HCT116 (cell line): ENCODE measurements at regions not wholly inside any gene's neighbourhood (a gene's known extent, or its start where the extent isn't known, plus 50 kb on each side); places are given as distances from the start of the nearest gene placed in this dataset.

Experiments
- ATAC-seq: fragments of 200-7000 bp; cut with Tn5 transposase; 2 replicates; pipeline ENCODE4 v1.9.1; 2020; ENCODE audit warnings: mild to moderate bottlenecking, moderate library complexity
- BruUV-seq: library from RNA; stranded (reverse); fragments of 400-500 nt; replicated peaks from 2 replicates; lab custom pipeline; 2021; lab: Mats Ljungman, UMichigan
- CTCF ChIA-PET: fragments of 300-600 bp; sonication (Branson Sonifier 250); formaldehyde crosslinking; loops from one replicate; lab custom pipeline; 2021; ENCODE audit warnings: antibody characterized with exemption; lab: Charles Lee
- POLR2A ChIA-PET: fragments of 300-600, 350-600 bp; sonication (Branson Sonifier 250); formaldehyde crosslinking; loops from one replicate; lab custom pipeline; 2021; ENCODE audit warnings: antibody characterized with exemption; lab: Charles Lee
- RAD21 ChIA-PET, 2 experiments: fragments of 300-600 bp; sonication (Branson Sonifier 250); formaldehyde crosslinking; loops; one replicate each; lab custom pipeline; 2023; ENCODE audit warnings: low total read pairs in 2 of 2; ENCODE audit not compliant: uncharacterized antibody in 2 of 2, unreplicated experiment in 2 of 2, low non-redundant PET in 1 of 2; lab: Charles Lee
- DNase-seq: peaks from one replicate; pipeline ENCODE4 v3.0.0-alpha.2; 2010; ENCODE audit warnings: low read depth, low spot score
- H2AFZ ChIP-seq: fragments of 200-600 bp; shearing (Covaris generic), sonication (generic); 2 replicates; pipeline ENCODE4 v1.6.1; 2017; ENCODE audit warnings: low read depth, mixed run types, mixed read lengths, antibody characterized with exemption, low read length; ENCODE audit not compliant: poor library complexity, severe bottlenecking
- H3K27ac ChIP-seq: 2 replicates; pipeline ENCODE4 v1.5.1; 2012; ENCODE audit warnings: low read depth, low read length
- H3K27me3 ChIP-seq: fragments of 200-600 bp; sonication (generic); 2 replicates; pipeline ENCODE4 v1.6.1; 2016; ENCODE audit warnings: mixed run types, low read length, mixed read lengths; ENCODE audit not compliant: insufficient read depth
- H3K36me3 ChIP-seq, 2 experiments: fragments of 200-500 bp in 1 of 2; fragments of 200-600 bp in 1 of 2; sonication (Bioruptor generic) in 1 of 2; sonication (generic) in 1 of 2; 2 replicates each; pipeline versions ENCODE4 v1.5.1 to v1.6.1; 2014 to 2016; ENCODE audit warnings: low read length in 2 of 2, inconsistent platforms in 1 of 2, mixed read lengths in 1 of 2, mixed run types in 1 of 2; ENCODE audit not compliant: insufficient read depth in 2 of 2, control insufficient read depth in 1 of 2
- H3K4me1 ChIP-seq, 2 experiments: fragments of 200-600 bp in 1 of 2; sonication (generic) in 1 of 2; 2 replicates each; pipeline versions ENCODE4 v1.5.1 to v1.6.1; 2012 to 2017; ENCODE audit warnings: low read length in 2 of 2, inconsistent platforms in 1 of 2, mild to moderate bottlenecking in 1 of 2, mixed read lengths in 1 of 2, mixed run types in 1 of 2, moderate library complexity in 1 of 2; ENCODE audit not compliant: insufficient read depth in 2 of 2, control insufficient read depth in 1 of 2
- H3K4me2 ChIP-seq: fragments of 200-600 bp; sonication (generic); 2 replicates; pipeline ENCODE4 v1.6.1; 2017; ENCODE audit warnings: mixed run types, low read length, mixed read lengths
- H3K4me3 ChIP-seq, 2 experiments: fragments of 200-600 bp in 1 of 2; sonication (generic) in 1 of 2; replicated peaks in 1 of 2; 2 replicates each; pipeline ENCODE4 v1.5.1; 2011 to 2016; ENCODE audit warnings: low read length in 2 of 2, control low read depth in 1 of 2, low read depth in 1 of 2, mild to moderate bottlenecking in 1 of 2, mixed read lengths in 1 of 2, mixed run types in 1 of 2
- H3K79me2 ChIP-seq: fragments of 200-600 bp; sonication (generic); 2 replicates; pipeline ENCODE4 v1.6.1; 2017; ENCODE audit warnings: mild to moderate bottlenecking, mixed run types, low read length, moderate library complexity, mixed read lengths; ENCODE audit not compliant: insufficient read depth
- H3K9ac ChIP-seq: fragments of 200-600 bp; sonication (generic); 2 replicates; pipeline ENCODE4 v1.6.1; 2016; ENCODE audit warnings: low read length, mixed read lengths
- H3K9me2 ChIP-seq: fragments of 200-600 bp; sonication (generic), shearing (Covaris generic); 2 replicates; pipeline ENCODE4 v1.6.1; 2017; ENCODE audit warnings: mixed run types, mild to moderate bottlenecking, moderate library complexity; ENCODE audit not compliant: insufficient read depth
- H3K9me3 ChIP-seq, 2 experiments: fragments of 200-500 bp in 1 of 2; fragments of 200-600 bp in 1 of 2; sonication (Bioruptor generic) in 1 of 2; sonication (generic) in 1 of 2; 2 replicates each; pipeline ENCODE4 v1.6.1; 2014 to 2017; ENCODE audit warnings: low read length in 2 of 2, mixed read lengths in 2 of 2, inconsistent platforms in 1 of 2, low read depth in 1 of 2, mild to moderate bottlenecking in 1 of 2, mixed run types in 1 of 2, moderate library complexity in 1 of 2; ENCODE audit not compliant: control insufficient read depth in 1 of 2, insufficient read depth in 1 of 2
- H4K20me1 ChIP-seq: fragments of 200-600 bp; sonication (generic), shearing (Covaris generic); 2 replicates; pipeline ENCODE4 v1.6.1; 2017; ENCODE audit warnings: mixed run types, mild to moderate bottlenecking, moderate library complexity; ENCODE audit not compliant: insufficient read depth
- EGR1 ChIP-seq: IDR thresholded peaks from 2 replicates; pipeline ENCODE4 v1.6.1; 2012; ENCODE audit warnings: low read depth
- ELF1 ChIP-seq: IDR thresholded peaks from 2 replicates; pipeline ENCODE4 v1.6.1; 2012; ENCODE audit warnings: low read depth, borderline replicate concordance
- EZH2 ChIP-seq: fragments of 200-600 bp; sonication (generic); IDR thresholded peaks from 2 replicates; pipeline ENCODE4 v1.6.1; 2017; ENCODE audit warnings: antibody characterized with exemption, mixed run types
- FOSL1 ChIP-seq: IDR thresholded peaks from 2 replicates; pipeline ENCODE4 v1.6.1; 2012; ENCODE audit warnings: low read depth
- POLR2A ChIP-seq: IDR thresholded peaks from 2 replicates; pipeline ENCODE4 v1.7.0; 2011; ENCODE audit warnings: borderline replicate concordance; ENCODE audit not compliant: insufficient read depth, insufficient read length; ENCODE audit errors: extremely low read depth
- POLR2AphosphoS5 ChIP-seq: IDR thresholded peaks from 2 replicates; pipeline ENCODE4 v1.6.1; 2011; ENCODE audit warnings: mild to moderate bottlenecking, low read depth, low read length, moderate library complexity
- SP1 ChIP-seq: IDR thresholded peaks from 2 replicates; pipeline ENCODE4 v1.6.1; 2012; ENCODE audit warnings: low read depth
- SRF ChIP-seq: IDR thresholded peaks from 2 replicates; pipeline ENCODE4 v1.6.1; 2012; ENCODE audit warnings: low read depth
- TCF7L2 ChIP-seq: IDR thresholded peaks from 2 replicates; pipeline ENCODE4 v1.7.0; 2011; ENCODE audit warnings: borderline replicate concordance, inconsistent platforms; ENCODE audit not compliant: insufficient read depth, insufficient read length; ENCODE audit errors: extremely low read depth
- YY1 ChIP-seq: IDR thresholded peaks from 2 replicates; pipeline ENCODE4 v1.6.1; 2011; ENCODE audit warnings: low read length, low read depth, moderate library complexity, mild to moderate bottlenecking; ENCODE audit not compliant: insufficient replicate concordance; ENCODE audit errors: extremely low read depth
- ZNF274 ChIP-seq: fragments of 200-500 bp; sonication (Bioruptor generic); IDR thresholded peaks from 2 replicates; pipeline ENCODE4 v1.6.1; 2014; ENCODE audit warnings: mild to moderate bottlenecking, low read depth, low read length, inconsistent platforms
- intact Hi-C: fragments of 100-400 bp; cut with micrococcal nuclease; formaldehyde crosslinking; loops from 2 replicates; pipeline ENCODE4 v1.10.0; 2022
- TF ChIP-seq, protein P1 (sequence below): IDR thresholded peaks from 2 replicates; pipeline ENCODE4 v1.6.1; 2012
- TF ChIP-seq, protein P2 (sequence below), 3 experiments: fragments of 200-600 bp in 1 of 3; sonication (generic) in 1 of 3; IDR thresholded peaks in 2 of 3; conservative IDR thresholded peaks in 1 of 3; 2 replicates each; pipeline ENCODE4 v1.5.1; 2012 to 2017; ENCODE audit warnings: low read depth in 2 of 3, low read length in 2 of 3, antibody characterized with exemption in 1 of 3, borderline replicate concordance in 1 of 3, control low read depth in 1 of 3, mild to moderate bottlenecking in 1 of 3, mixed read lengths in 1 of 3, mixed run types in 1 of 3, moderate library complexity in 1 of 3; ENCODE audit not compliant: insufficient read depth in 1 of 3

DNA sequence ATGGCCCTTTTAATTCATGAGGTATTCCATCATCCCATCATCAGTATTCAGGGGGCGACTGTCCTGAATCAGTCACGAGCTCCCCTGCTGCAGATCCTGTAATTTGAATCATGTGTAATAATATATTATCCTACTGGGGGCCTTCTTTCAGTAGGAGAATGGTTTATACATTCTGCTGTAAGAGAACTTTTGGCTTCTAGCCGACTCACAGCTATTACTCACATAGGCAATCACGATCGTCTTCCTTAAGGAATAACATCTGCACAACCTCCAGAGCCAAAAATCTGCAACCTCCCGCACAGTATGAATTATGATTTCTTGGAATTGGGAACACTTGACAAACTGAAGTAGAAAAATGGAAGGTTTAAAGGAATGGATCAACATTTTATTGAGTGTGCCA is 343.0 kb downstream of the USP25 start:
- Histone ChIP-seq H2AFZ (no peak overlapping the region), H3K27me3 (no peaks in the 10 kb centered on the region), H3K27ac (no peak overlapping the region), H4K20me1 (no peaks in the 10 kb centered on the region), H3K79me2 (no peaks in the 10 kb centered on the region), H3K4me2 (no peak overlapping the region), H3K9ac (no peak overlapping the region), H3K4me1 (no peaks in the 10 kb centered on the region), H3K4me3 (no peak overlapping the region), H3K36me3 (no peaks in the 10 kb centered on the region), H3K9me3 (peaks cover 0 to 12% of the 10 kb centered on the region in 2 experiments; a peak in 1 of 4 replicates), H3K9me2 (no peaks in the 10 kb centered on the region)
- ChIA-PET POLR2A (no interaction called here), RAD21 (no interaction called here), CTCF (no interaction called here)
- ATAC-seq (no peak), DNase-seq (no peak)
- BruUV-seq = no TSS peak
- no peak for TF ChIP-seq SP1
- TF ChIP-seq ELF1 = no peak
- intact Hi-C loops = no loop called here

DNA sequence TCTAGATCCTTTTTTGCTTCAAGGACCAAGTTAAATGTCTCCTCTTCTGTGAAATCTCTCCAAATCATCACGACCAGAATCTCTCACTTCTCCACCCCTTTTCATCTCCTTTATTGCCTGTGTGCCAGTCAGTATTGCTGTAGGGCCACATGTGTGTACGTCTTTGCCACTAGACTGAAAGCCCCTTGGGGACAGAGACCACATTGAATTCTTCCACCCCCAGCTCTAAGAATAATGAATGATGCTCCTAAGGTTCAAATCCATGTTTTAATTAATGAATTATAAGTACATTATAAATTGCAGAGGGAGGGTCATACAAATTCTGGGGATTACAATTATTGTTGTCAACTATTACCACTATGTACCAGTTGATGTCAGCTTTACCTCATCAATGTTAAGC is 343.8 kb downstream of the USP25 start:
- CTCF ChIA-PET = no interaction called here
- intact Hi-C loops = no loop called here
- TF ChIP-seq TCF7L2 (no peak), SRF (no peak), YY1 (no peak), POLR2AphosphoS5 (no peak), EZH2 (no peak), EGR1 (no peak), FOSL1 (no peak), ZNF274 (no peak), POLR2A (no peak)
- TF ChIP-seq, protein P1, sequence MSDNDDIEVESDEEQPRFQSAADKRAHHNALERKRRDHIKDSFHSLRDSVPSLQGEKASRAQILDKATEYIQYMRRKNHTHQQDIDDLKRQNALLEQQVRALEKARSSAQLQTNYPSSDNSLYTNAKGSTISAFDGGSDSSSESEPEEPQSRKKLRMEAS = no peak
- TF ChIP-seq, protein P2, sequence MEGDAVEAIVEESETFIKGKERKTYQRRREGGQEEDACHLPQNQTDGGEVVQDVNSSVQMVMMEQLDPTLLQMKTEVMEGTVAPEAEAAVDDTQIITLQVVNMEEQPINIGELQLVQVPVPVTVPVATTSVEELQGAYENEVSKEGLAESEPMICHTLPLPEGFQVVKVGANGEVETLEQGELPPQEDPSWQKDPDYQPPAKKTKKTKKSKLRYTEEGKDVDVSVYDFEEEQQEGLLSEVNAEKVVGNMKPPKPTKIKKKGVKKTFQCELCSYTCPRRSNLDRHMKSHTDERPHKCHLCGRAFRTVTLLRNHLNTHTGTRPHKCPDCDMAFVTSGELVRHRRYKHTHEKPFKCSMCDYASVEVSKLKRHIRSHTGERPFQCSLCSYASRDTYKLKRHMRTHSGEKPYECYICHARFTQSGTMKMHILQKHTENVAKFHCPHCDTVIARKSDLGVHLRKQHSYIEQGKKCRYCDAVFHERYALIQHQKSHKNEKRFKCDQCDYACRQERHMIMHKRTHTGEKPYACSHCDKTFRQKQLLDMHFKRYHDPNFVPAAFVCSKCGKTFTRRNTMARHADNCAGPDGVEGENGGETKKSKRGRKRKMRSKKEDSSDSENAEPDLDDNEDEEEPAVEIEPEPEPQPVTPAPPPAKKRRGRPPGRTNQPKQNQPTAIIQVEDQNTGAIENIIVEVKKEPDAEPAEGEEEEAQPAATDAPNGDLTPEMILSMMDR (IDR thresholded peaks at IDR 0.05 in 2 of 3, conservative IDR thresholded peaks at IDR 0.05 in 1 of 3; ENCODE audit: borderline replicate concordance in 1 of 3, insufficient read depth in 1 of 3, low read depth in 2 of 3, low read length in 2 of 3) = no peak

More for the DNA sequence above, 343.8 kb downstream of the USP25 start:
- DNase-seq = no peak
- Histone ChIP-seq H3K4me1 (no peaks in the 10 kb centered on the region), H2AFZ (no peak overlapping the region), H3K9me3 (peaks cover 0 to 12% of the 10 kb centered on the region in 2 experiments; a peak in 1 of 4 replicates), H3K4me2 (no peak overlapping the region), H3K36me3 (no peaks in the 10 kb centered on the region), H3K9ac (no peak overlapping the region), H3K27me3 (no peaks in the 10 kb centered on the region), H3K27ac (no peak overlapping the region), H4K20me1 (no peaks in the 10 kb centered on the region), H3K9me2 (no peaks in the 10 kb centered on the region), H3K79me2 (no peaks in the 10 kb centered on the region), H3K4me3 (no peak overlapping the region)
- no TSS peak for BruUV-seq
- ChIA-PET RAD21 (no interaction called here), POLR2A (no interaction called here)
- ATAC-seq = no peak
